ENCODE measurements at regions not wholly inside any gene's neighbourhood (a gene's known extent, or its start where the extent isn't known, plus 50 kb on each side); places are given as distances from the start of the nearest gene placed in this dataset.

DNA sequence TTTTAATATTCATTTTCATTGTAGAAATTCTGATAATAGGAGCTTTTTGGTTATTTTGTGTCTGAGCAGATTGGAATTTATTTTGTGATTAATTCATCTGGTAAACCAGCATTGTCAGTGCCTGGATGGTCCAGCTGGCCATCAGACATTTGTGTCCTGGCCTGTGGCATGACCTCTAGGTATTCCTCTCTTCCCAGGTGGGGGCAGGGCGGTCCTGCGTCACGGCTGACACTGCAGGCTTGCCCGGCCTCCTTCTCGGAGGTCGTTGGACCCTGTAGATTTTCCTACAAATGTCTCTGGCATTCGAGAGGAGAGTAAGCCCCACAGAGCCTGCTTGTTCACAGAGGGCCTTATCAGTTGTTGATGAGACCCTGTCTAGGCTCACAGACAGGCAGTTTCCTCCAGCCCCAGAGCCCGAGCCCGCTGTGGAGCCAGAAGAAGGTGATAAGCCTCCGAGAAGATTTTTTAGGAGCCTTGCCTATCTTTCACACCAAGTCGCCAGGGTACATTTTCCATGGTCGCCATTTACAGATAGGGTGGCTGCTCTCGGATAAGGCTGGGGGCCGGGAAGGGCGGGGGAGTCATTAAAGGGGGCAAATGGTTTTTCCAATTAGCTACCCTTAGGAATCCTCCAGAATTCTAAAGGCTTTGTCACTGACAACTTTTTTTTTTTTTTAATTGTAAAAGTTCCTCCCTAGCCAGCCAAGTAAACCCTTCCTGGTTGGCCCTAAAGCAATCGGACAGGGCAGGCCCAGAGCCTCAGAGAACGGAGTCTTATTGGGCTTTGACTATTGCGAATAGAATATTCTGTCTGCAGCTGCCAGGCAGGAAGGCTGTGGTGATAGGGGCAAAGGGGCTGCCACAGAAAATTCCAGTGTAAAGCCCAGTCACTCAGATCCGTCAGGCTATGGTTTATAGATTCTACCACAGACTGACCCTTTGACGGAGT, 78.1 kb upstream of the TBX20 start:
- DNase-seq = no peak

- no peak for DNase-seq
Measured at GRCh38 chr7:35329026-35329425, 75.1 kb upstream of the TBX20 start.

DNA sequence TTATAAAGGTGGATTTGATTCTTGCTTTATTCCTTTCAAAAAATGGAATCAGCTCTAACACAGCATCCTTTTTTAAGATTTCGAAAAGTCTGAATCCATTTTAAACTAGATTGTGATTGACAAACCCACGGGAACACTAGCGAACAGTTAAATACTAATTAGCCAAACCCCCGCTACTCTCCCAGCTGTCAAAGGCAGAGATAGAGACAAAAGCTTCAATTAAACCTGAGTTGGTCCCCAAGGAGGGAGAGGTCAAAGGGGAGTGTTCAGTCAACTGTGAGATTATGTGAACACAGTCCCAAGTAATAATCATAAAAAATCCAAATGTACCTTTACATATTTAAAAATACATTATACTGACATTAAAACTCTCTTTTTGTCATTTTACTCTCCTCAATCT, 65.7 kb upstream of the TBX20 start:
- DNase-seq = no peak

- no peak for DNase-seq
Measured at GRCh38 chr7:35316549-35316948, 62.6 kb upstream of the TBX20 start.

GRCh38 chr7:35315517-35315916, 61.6 kb upstream of the TBX20 start:
- no peak for DNase-seq

GRCh38 chr7:35314354-35314753, 60.5 kb upstream of the TBX20 start:
- no peak for DNase-seq

GRCh38 chr7:35313575-35313974, 59.7 kb upstream of the TBX20 start:
- no peak for DNase-seq

All from activated T-cell treated with anti-CD3 and anti-CD28 coated beads for 4 hours (primary cell).